ENCODE measurements at regions not wholly inside any gene's neighbourhood (a gene's known extent, or its start where the extent isn't known, plus 50 kb on each side); places are given as distances from the start of the nearest gene placed in this dataset.
A peak's percentile ranks its signal among the peaks of the same experiment; 100 is the strongest.

GRCh38 chr6:9927275-9927674, 487.6 kb downstream of the TFAP2A start:
- no peaks in the 10 kb centered on the region for H4K20me1 ChIP-seq (ENCODE audit: low read length)
- POLR2A ChIA-PET (ENCODE audit: unreplicated experiment), result no interaction called here
- H3K4me1 ChIP-seq (ENCODE audit: insufficient read depth, low read length), result no peaks in the 10 kb centered on the region
- no TSS peak for BruUV-seq (replicated peaks)
- no peak for ATAC-seq
- H3K27ac ChIP-seq (ENCODE audit: low read length), result no peak overlapping the region
- TF ChIP-seq CTCF (conservative IDR thresholded peaks at IDR 0.05; ENCODE audit: low read depth, low read length) (no peak), EZH2phosphoT487 (IDR thresholded peaks at IDR 0.05; ENCODE audit: borderline replicate concordance, low read length) (no peak), EZH2 (IDR thresholded peaks at IDR 0.05; ENCODE audit: low read length, unreplicated experiment) (no peak)
- no peaks in the 10 kb centered on the region for H3K36me3 ChIP-seq (ENCODE audit: low read depth, low read length)
- no peak overlapping the region for H3K9ac ChIP-seq (ENCODE audit: low read length)
- no peak overlapping the region for H2AFZ ChIP-seq (ENCODE audit: low read length)
- no peak for DNase-seq
- CTCF ChIA-PET, result no interaction called here
- H3K4me2 ChIP-seq (ENCODE audit: low read length), result no peak overlapping the region
- no peaks in the 10 kb centered on the region for H3K9me2 ChIP-seq (replicated peaks; ENCODE audit: low read length)
- no peaks in the 10 kb centered on the region for H3K79me2 ChIP-seq (ENCODE audit: low read length)
- H3K27me3 ChIP-seq (ENCODE audit: low read length), result peaks cover 15% of the 10 kb centered on the region
- H3K9me3 ChIP-seq (ENCODE audit: low read length), result no peaks in the 10 kb centered on the region
- H3K4me3 ChIP-seq (ENCODE audit: low read length), result no peak overlapping the region
- intact Hi-C loops (cut with micrococcal nuclease), result no loop called here
- no peaks in the 10 kb centered on the region for H3F3A ChIP-seq (ENCODE audit: low read length, unreplicated experiment)

- Histone ChIP-seq H3F3A (ENCODE audit: low read length, unreplicated experiment) (no peaks in the 10 kb centered on the region), H3K4me3 (ENCODE audit: low read length) (no peak overlapping the region), H2AFZ (ENCODE audit: low read length) (no peak overlapping the region), H3K9me2 (replicated peaks; ENCODE audit: low read length) (no peaks in the 10 kb centered on the region), H3K27me3 (ENCODE audit: low read length) (peaks cover 7% of the 10 kb centered on the region; the same call in 1 of the 2 replicates), H3K36me3 (ENCODE audit: low read depth, low read length) (no peaks in the 10 kb centered on the region), H3K4me1 (ENCODE audit: insufficient read depth, low read length) (no peaks in the 10 kb centered on the region), H3K4me2 (ENCODE audit: low read length) (no peak overlapping the region), H3K27ac (ENCODE audit: low read length) (no peak overlapping the region), H3K79me2 (ENCODE audit: low read length) (no peaks in the 10 kb centered on the region), H3K9me3 (ENCODE audit: low read length) (no peaks in the 10 kb centered on the region), H3K9ac (ENCODE audit: low read length) (no peak overlapping the region), H4K20me1 (ENCODE audit: low read length) (no peaks in the 10 kb centered on the region)
- ATAC-seq (no peak), DNase-seq (no peak)
- POLR2A ChIA-PET (ENCODE audit: unreplicated experiment), result no interaction called here
- CTCF ChIA-PET, result interaction anchor here (0.7 kb wide), 1 partner anchor 1401 kb away, joined by 3 read pairs; no protein-coding TSS in a partner anchor
- no peak for TF ChIP-seq EZH2 (IDR thresholded peaks at IDR 0.05; ENCODE audit: low read length, unreplicated experiment)
- no peak for TF ChIP-seq EZH2phosphoT487 (IDR thresholded peaks at IDR 0.05; ENCODE audit: borderline replicate concordance, low read length)
- TF ChIP-seq CTCF (conservative IDR thresholded peaks at IDR 0.05; ENCODE audit: low read depth, low read length), result 0 out of 2 replicates have a peak, but pooled peaks have one; percentile 15
- intact Hi-C loops (cut with micrococcal nuclease), result no loop called here
- no TSS peak for BruUV-seq (replicated peaks)
Measured at GRCh38 chr6:9924971-9925370, 489.9 kb downstream of the TFAP2A start.

GRCh38 chr6:9921366-9921765, 493.5 kb downstream of the TFAP2A start:
- H2AFZ ChIP-seq (ENCODE audit: low read length), result no peak overlapping the region
- H3K9me2 ChIP-seq (replicated peaks; ENCODE audit: low read length), result no peaks in the 10 kb centered on the region
- ATAC-seq, result no peak
- POLR2A ChIA-PET (ENCODE audit: unreplicated experiment), result no interaction called here
- no peaks in the 10 kb centered on the region for H4K20me1 ChIP-seq (ENCODE audit: low read length)
- TF ChIP-seq EZH2phosphoT487 (IDR thresholded peaks at IDR 0.05; ENCODE audit: borderline replicate concordance, low read length) (no peak), CTCF (conservative IDR thresholded peaks at IDR 0.05; ENCODE audit: low read depth, low read length) (no peak), EZH2 (IDR thresholded peaks at IDR 0.05; ENCODE audit: low read length, unreplicated experiment) (no peak)
- intact Hi-C loops (cut with micrococcal nuclease), result no loop called here
- BruUV-seq (replicated peaks), result no TSS peak
- no peaks in the 10 kb centered on the region for H3K4me1 ChIP-seq (ENCODE audit: insufficient read depth, low read length)
- no peaks in the 10 kb centered on the region for H3K79me2 ChIP-seq (ENCODE audit: low read length)
- H3K27me3 ChIP-seq (ENCODE audit: low read length), result peaks cover 14% of the 10 kb centered on the region; the same call in 1 of the 2 replicates
- no peaks in the 10 kb centered on the region for H3K9me3 ChIP-seq (ENCODE audit: low read length)
- no peaks in the 10 kb centered on the region for H3F3A ChIP-seq (ENCODE audit: low read length, unreplicated experiment)
- H3K27ac ChIP-seq (ENCODE audit: low read length), result no peak overlapping the region
- peak; percentile 33 for DNase-seq
- no peak overlapping the region for H3K9ac ChIP-seq (ENCODE audit: low read length)
- no peaks in the 10 kb centered on the region for H3K36me3 ChIP-seq (ENCODE audit: low read depth, low read length)
- H3K4me2 ChIP-seq (ENCODE audit: low read length), result no peak overlapping the region
- H3K4me3 ChIP-seq (ENCODE audit: low read length), result no peak overlapping the region
- CTCF ChIA-PET, result no interaction called here

All from PC-3 (cell line).